GM12892 (cell line): ENCODE measurements at regions not wholly inside any gene's neighbourhood (a gene's known extent, or its start where the extent isn't known, plus 50 kb on each side); places are given as distances from the start of the nearest gene placed in this dataset.

ENCODE experiments used
- POLR2A ChIP-seq: IDR thresholded peaks from 2 replicates; pipeline ENCODE4 v1.6.1; 2011; ENCODE audit warnings: low read depth, low read length, control low read depth
- POLR2AphosphoS5 ChIP-seq: IDR thresholded peaks from 2 replicates; pipeline ENCODE4 v1.6.1; 2011; ENCODE audit warnings: low read depth, low read length, control low read depth
- TAF1 ChIP-seq: IDR thresholded peaks from 2 replicates; pipeline ENCODE4 v1.6.1; 2011; ENCODE audit warnings: low read depth, mild to moderate bottlenecking, control low read depth, low read length, borderline replicate concordance

DNA sequence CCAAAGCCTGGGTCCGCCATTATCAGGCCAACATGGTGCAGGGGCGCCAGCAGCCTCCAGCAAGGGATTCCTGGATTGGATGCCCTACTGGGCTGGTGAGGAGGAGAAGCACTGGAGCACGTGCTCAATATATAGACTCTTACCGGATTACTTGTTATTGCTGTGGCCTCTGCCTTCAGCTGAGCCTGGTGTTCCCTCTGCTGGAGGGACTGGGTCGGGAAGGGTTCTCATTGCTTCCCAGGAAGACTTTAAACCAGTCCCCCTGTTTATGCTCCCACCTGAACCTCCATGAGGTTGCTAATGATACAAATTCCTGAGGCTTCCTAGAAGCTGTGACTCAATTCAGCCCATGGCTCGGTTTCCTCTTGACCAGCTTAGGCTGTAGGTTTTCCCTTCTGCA, 186.7 kb upstream of the ARID1B start:
- TF ChIP-seq POLR2AphosphoS5, result no peak
- no peak for TF ChIP-seq POLR2A
- no peak for TF ChIP-seq TAF1
